ENCODE measurements at regions not wholly inside any gene's neighbourhood (a gene's known extent, or its start where the extent isn't known, plus 50 kb on each side); places are given as distances from the start of the nearest gene placed in this dataset.

DNA sequence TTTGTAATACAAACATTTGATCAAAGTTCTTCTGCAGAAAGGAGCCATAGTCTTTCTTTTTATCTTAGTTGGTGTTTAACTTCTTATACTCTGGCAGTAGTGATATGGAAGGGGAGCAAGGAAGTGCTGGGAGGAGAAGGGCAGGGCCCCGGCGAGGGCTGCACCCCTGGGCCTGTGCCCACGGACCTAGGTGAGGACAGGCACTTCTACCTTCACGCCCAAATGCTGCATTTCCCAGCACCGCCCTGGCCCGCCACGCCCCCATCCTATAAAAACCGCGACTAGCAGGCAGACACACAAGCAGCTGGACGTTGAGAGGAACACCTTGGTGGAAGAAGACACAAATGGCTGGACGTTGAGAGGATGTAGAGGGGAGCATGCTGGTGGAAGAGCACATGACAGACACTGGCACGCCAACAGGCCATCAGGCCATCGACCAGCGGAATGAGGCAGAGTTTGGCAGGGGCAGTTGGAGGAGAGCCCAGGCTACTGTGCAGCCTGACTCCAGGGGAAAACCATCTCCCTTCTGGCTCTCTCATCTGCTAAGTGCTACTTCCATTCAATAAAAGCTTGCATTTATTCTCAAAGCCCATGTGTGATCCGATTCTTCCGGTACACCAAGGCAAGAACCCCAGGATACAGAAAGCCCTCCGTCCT is 81.5 kb upstream of the C9orf72 start:
- Histone ChIP-seq H3K4me3 (ENCODE audit: low read depth, low read length, poor library complexity, severe bottlenecking) (no peak overlapping the region), H3K9ac (ENCODE audit: low read length) (no peak overlapping the region), H3F3A (ENCODE audit: insufficient read depth, low read length) (no peaks in the 10 kb centered on the region), H3K4me1 (ENCODE audit: insufficient read depth, low read length, severe bottlenecking) (no peaks in the 10 kb centered on the region), H3K27ac (ENCODE audit: low read depth, low read length, poor library complexity, severe bottlenecking) (no peak overlapping the region), H3K4me2 (ENCODE audit: low read length) (no peak overlapping the region), H3K27me3 (ENCODE audit: insufficient read depth, low read length) (no peaks in the 10 kb centered on the region), H3K36me3 (ENCODE audit: insufficient read depth, low read length) (no peaks in the 10 kb centered on the region), H3K9me2 (ENCODE audit: low read depth, low read length) (no peaks in the 10 kb centered on the region), H3K9me3 (ENCODE audit: low read length) (no peaks in the 10 kb centered on the region), H4K20me1 (ENCODE audit: insufficient read depth, low read length) (no peaks in the 10 kb centered on the region), H3K79me2 (ENCODE audit: insufficient read depth, low read length) (no peaks in the 10 kb centered on the region), H2AFZ (ENCODE audit: low read length) (no peak overlapping the region)
- TF ChIP-seq CTCF (IDR thresholded peaks at IDR 0.05; ENCODE audit: low read length) (no peak), EZH2 (IDR thresholded peaks at IDR 0.05; ENCODE audit: borderline replicate concordance, low read length) (no peak)

GRCh38 chr9:27655441-27655840 is 82.2 kb upstream of the C9orf72 start:
- TF ChIP-seq EZH2 (IDR thresholded peaks at IDR 0.05; ENCODE audit: borderline replicate concordance, low read length) (no peak), CTCF (IDR thresholded peaks at IDR 0.05; ENCODE audit: low read length) (no peak)
- no peak overlapping the region for H3K9ac ChIP-seq (ENCODE audit: low read length)
- no peaks in the 10 kb centered on the region for H3K79me2 ChIP-seq (ENCODE audit: insufficient read depth, low read length)
- H3K4me1 ChIP-seq (ENCODE audit: insufficient read depth, low read length, severe bottlenecking), result no peaks in the 10 kb centered on the region
- no peaks in the 10 kb centered on the region for H3K27me3 ChIP-seq (ENCODE audit: insufficient read depth, low read length)
- H3K27ac ChIP-seq (ENCODE audit: low read depth, low read length, poor library complexity, severe bottlenecking), result no peak overlapping the region
- no peaks in the 10 kb centered on the region for H4K20me1 ChIP-seq (ENCODE audit: insufficient read depth, low read length)
- H3F3A ChIP-seq (ENCODE audit: insufficient read depth, low read length), result no peaks in the 10 kb centered on the region
- H3K9me2 ChIP-seq (ENCODE audit: low read depth, low read length), result no peaks in the 10 kb centered on the region
- no peaks in the 10 kb centered on the region for H3K9me3 ChIP-seq (ENCODE audit: low read length)
- no peak overlapping the region for H3K4me3 ChIP-seq (ENCODE audit: low read depth, low read length, poor library complexity, severe bottlenecking)
- no peaks in the 10 kb centered on the region for H3K36me3 ChIP-seq (ENCODE audit: insufficient read depth, low read length)
- H3K4me2 ChIP-seq (ENCODE audit: low read length), result no peak overlapping the region
- no peak overlapping the region for H2AFZ ChIP-seq (ENCODE audit: low read length)

- no peak for TF ChIP-seq EZH2 (IDR thresholded peaks at IDR 0.05; ENCODE audit: borderline replicate concordance, low read length)
- no peaks in the 10 kb centered on the region for H3F3A ChIP-seq (ENCODE audit: insufficient read depth, low read length)
- H3K27me3 ChIP-seq (ENCODE audit: insufficient read depth, low read length), result no peaks in the 10 kb centered on the region
These were observed 85.7 kb upstream of the C9orf72 start for GRCh38 chr9:27659001-27659400.

DNA sequence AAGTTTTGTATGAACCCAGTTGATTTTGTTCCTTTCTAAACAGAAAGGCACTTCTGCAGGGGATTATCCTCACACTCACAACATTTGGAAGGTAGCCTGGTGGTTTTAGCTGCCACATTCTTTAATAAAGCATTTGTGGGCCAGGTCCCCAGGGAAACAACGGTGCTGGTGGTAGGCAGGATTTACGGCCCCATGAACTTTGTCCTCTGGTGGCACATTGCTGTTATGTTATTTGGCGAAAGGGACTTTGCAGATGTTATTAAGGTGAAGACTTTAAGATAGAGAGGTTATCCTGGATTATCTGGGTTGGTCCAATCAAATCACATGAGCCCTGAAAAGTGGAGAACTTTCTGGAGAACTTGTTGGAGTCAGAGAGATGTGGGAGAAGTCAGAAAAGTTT is 86.3 kb upstream of the C9orf72 start:
- Histone ChIP-seq H2AFZ (ENCODE audit: low read length) (no peak overlapping the region), H3K4me3 (ENCODE audit: low read depth, low read length, poor library complexity, severe bottlenecking) (no peak overlapping the region), H3K9me3 (ENCODE audit: low read length) (no peaks in the 10 kb centered on the region)

More at GRCh38 chr9:27659001-27659400, 85.7 kb upstream of the C9orf72 start:
- Histone ChIP-seq H3K9ac (ENCODE audit: low read length) (no peak overlapping the region), H4K20me1 (ENCODE audit: insufficient read depth, low read length) (no peaks in the 10 kb centered on the region), H2AFZ (ENCODE audit: low read length) (no peak overlapping the region), H3K9me2 (ENCODE audit: low read depth, low read length) (no peaks in the 10 kb centered on the region), H3K79me2 (ENCODE audit: insufficient read depth, low read length) (no peaks in the 10 kb centered on the region), H3K4me1 (ENCODE audit: insufficient read depth, low read length, severe bottlenecking) (no peaks in the 10 kb centered on the region), H3K4me2 (ENCODE audit: low read length) (no peak overlapping the region), H3K36me3 (ENCODE audit: insufficient read depth, low read length) (no peaks in the 10 kb centered on the region), H3K9me3 (ENCODE audit: low read length) (no peaks in the 10 kb centered on the region), H3K4me3 (ENCODE audit: low read depth, low read length, poor library complexity, severe bottlenecking) (no peak overlapping the region), H3K27ac (ENCODE audit: low read depth, low read length, poor library complexity, severe bottlenecking) (no peak overlapping the region)

More for the DNA sequence above, 86.3 kb upstream of the C9orf72 start:
- TF ChIP-seq CTCF (IDR thresholded peaks at IDR 0.05; ENCODE audit: low read length) (no peak), EZH2 (IDR thresholded peaks at IDR 0.05; ENCODE audit: borderline replicate concordance, low read length) (no peak)
- H3K79me2 ChIP-seq (ENCODE audit: insufficient read depth, low read length), result no peaks in the 10 kb centered on the region
- H3K9me2 ChIP-seq (ENCODE audit: low read depth, low read length), result no peaks in the 10 kb centered on the region
- no peak overlapping the region for H3K4me2 ChIP-seq (ENCODE audit: low read length)
- H3K27ac ChIP-seq (ENCODE audit: low read depth, low read length, poor library complexity, severe bottlenecking), result no peak overlapping the region
- no peaks in the 10 kb centered on the region for H3K27me3 ChIP-seq (ENCODE audit: insufficient read depth, low read length)
- no peaks in the 10 kb centered on the region for H3F3A ChIP-seq (ENCODE audit: insufficient read depth, low read length)
- no peaks in the 10 kb centered on the region for H3K36me3 ChIP-seq (ENCODE audit: insufficient read depth, low read length)
- no peaks in the 10 kb centered on the region for H3K4me1 ChIP-seq (ENCODE audit: insufficient read depth, low read length, severe bottlenecking)
- H4K20me1 ChIP-seq (ENCODE audit: insufficient read depth, low read length), result no peaks in the 10 kb centered on the region
- H3K9ac ChIP-seq (ENCODE audit: low read length), result no peak overlapping the region
